ENCODE measurements at regions not wholly inside any gene's neighbourhood (a gene's known extent, or its start where the extent isn't known, plus 50 kb on each side); places are given as distances from the start of the nearest gene placed in this dataset.

GRCh38 chr1:101316799-101317198, 80.0 kb downstream of the S1PR1 start:
- FAIRE-seq (peak; percentile 55), DNase-seq (ENCODE audit: low spot score) (no peak)

DNA sequence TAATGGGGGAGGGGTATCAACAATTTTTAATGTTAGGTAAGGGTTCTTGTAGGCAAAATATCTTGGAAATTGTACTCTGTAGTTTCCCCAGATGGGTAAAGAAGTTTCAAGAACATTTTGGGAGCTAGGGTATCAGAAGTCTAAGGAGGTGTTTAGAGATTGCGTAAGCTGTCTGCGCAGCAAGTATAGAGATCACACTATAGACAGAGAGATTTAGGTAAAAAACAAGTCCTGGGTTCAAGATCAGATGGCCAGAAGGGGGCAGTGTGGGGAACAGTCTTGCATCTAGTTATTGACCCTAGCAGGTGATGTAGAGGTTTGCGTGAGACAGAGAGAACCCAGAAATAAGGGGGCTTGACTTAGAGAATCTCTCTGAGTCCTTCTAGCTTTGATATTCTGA, 80.8 kb downstream of the S1PR1 start:
- FAIRE-seq (no peak), DNase-seq (ENCODE audit: low spot score) (no peak)

GRCh38 chr1:101323535-101323934, 86.7 kb downstream of the S1PR1 start:
- no peak for FAIRE-seq
- DNase-seq (ENCODE audit: low spot score) = no peak

GRCh38 chr1:101325144-101325543, 88.3 kb downstream of the S1PR1 start:
- no peak for FAIRE-seq

GRCh38 chr1:101330427-101331130, 93.8 kb downstream of the S1PR1 start:
- DNase-seq (ENCODE audit: low spot score) (peak; percentile 40), FAIRE-seq (peak; percentile 85)

More at GRCh38 chr1:101325144-101325543, 88.3 kb downstream of the S1PR1 start:
- no peak for DNase-seq (ENCODE audit: low spot score)

- DNase-seq (ENCODE audit: low spot score) = no peak
- FAIRE-seq = no peak
Observed at GRCh38 chr1:101331794-101332193, 95.0 kb downstream of the S1PR1 start.

GRCh38 chr1:101332633-101333032, 95.8 kb downstream of the S1PR1 start:
- FAIRE-seq = no peak
- DNase-seq (ENCODE audit: low spot score) = no peak

GRCh38 chr1:101333186-101333585, 96.4 kb downstream of the S1PR1 start:
- DNase-seq (ENCODE audit: low spot score) (no peak), FAIRE-seq (peak; percentile 60)

DNA sequence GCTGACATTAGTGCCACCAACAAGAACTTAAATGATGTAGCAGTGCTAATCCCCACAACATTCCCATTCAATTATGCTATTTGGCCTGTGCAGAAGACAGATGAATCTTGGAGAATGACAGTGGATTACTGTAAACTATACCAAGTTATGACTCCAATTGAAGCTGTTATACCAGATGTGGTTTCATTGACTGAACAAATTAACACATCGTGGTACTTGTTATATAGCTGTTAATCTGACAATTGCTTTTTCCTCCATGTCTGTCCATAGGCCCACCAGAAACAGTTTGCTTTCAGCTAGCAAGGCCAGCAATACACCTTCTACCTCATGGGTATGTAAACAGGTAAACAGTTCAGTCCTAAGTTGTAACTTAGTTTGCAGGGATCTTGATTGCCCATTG, 101.1 kb downstream of the S1PR1 start:
- DNase-seq (ENCODE audit: low spot score) (no peak), FAIRE-seq (no peak)

DNA sequence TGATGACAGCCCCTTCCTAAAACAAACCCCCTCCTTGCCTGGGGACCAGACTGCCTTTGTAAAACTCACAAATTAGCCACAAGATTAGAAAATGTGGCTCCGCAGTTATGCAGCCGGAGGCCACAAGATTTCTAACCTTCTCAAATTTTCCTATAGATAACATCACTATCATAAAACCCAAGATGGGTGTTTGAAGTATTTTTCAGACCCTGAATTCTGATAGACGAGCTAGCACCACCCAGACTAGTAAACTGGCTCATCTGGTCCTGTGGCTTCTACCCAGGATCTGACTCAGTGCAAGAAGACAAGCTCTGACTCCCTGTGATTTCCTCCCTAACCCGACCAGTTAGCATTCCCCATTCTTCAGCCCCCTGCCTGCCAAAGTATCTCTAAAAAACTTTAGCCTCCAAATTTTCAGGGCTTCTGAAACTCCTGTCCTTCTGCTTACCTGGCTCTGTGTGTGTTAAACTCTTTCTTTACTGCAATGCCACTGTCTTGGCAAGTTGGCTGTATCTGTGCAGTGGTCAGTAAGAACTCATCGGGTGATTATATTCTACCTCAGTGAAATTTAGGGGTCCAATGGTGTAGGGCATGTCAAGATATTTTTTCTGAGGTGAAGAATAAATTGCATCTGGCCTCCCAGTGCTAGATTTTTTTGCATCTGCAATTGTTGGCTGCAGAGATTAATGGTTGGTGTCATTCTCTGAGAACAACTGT, 102.1 kb downstream of the S1PR1 start:
- no peak for DNase-seq (ENCODE audit: low spot score)
- no peak for FAIRE-seq

- FAIRE-seq (no peak), DNase-seq (ENCODE audit: low spot score) (no peak)
Observed at GRCh38 chr1:101344745-101345144, 107.9 kb downstream of the S1PR1 start.

- FAIRE-seq (no peak), DNase-seq (ENCODE audit: low spot score) (no peak)
Observed at GRCh38 chr1:101346419-101346818, 109.6 kb downstream of the S1PR1 start.

DNA sequence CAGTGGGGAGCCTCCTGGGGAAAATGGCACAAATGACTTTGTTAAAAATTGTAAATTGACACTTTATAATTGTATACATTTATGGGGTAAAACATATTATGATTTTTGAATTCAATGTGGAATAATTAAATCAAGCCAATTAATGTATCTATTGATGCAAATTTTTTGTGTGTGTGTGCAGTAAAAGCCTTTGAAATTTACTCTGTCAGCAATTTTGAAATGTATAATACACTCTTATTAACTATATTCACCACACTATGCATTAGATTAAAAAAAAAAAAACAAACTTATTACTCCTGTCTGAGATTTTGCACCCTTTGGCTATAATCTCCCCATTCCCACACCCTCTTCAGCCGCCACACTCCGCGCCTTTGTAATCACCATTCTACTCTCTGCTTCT, 119.2 kb downstream of the S1PR1 start:
- no peak for FAIRE-seq
- no peak for DNase-seq (ENCODE audit: low spot score)

DNA sequence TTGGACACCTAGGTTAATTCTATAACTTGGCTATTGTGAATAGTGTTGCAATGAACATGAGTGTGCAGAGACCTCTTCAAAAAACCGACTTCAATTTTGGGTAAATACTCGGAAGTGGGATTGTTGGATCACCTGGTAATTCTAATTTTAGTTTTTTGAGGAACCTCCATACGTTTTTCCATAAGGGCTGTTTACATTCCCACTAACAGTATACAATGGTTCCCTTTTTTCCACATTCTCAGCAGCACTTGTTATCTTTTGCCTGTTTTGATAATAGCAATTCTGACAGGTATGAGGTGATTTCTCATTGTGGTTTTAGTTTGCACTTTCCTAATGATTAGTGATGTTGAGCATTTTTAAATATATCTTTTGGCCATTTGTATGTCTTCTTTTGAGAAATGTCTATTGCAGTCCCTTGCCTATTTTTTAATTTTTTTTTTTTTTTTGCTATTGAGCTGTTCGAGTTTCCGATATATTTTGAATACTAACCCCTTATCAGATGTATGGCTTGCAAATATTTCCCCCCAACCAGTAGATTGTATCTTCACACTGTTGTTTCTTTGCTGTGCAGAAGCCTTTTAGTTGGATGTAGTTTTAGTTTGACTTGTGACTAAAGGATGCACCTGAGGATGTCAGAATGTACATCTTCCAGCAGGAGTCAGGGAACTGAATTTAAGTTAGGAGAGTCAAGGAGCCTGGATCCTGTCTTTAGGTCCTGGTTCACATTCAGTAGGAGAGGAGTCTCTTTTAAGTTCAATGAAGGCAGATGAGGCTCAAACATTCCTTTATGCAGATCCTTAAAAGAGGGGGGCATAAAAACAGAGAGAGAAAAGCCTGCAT, 120.0 kb downstream of the S1PR1 start:
- DNase-seq (ENCODE audit: low spot score) (no peak), FAIRE-seq (no peak)

DNA sequence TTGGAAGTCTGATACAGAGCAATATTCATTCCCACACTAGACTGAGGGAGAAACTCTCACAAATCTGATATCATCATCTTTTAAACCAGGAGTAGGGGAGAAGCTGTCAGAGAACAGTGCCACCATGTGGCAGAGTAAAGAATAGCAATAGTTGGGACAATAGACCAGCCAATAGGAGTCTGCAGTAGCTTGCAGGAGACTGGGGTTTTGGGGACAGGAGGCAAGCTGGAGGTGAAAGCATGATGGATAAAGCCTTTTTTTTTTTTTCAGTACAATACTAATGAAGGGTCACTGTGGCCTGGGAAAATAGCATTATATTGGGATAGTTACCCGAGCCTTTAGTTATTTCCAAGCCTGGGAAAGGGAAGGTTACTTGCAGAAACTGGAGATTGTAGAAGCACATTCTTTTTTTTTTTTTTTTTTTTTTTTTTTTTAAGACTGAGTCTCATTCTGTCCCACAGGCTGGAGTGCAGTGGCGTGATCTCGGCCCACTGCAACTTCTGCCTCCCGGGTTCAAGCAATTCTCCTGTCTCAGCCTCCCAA, 120.7 kb downstream of the S1PR1 start:
- DNase-seq (ENCODE audit: low spot score) = peak; percentile 75
- peak; percentile 67 for FAIRE-seq

DNA sequence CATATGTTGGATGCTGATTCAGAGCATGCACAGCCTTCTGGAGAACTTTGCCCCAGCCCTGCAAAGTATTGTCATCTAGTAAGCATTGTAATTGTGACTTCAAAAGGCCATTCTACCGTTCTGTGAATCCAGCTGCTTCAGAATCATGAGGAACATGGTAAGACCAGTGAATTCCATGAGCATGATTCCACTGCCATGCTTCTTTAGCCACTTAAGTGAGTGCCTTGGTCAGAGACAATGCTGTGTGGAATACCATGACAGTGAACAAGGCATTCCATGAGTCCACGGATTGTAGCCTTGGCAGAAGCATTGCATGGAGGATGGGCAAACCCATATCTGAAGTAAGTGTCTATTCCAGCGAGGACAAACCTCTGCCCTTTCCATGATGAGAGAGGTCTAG, 123.7 kb downstream of the S1PR1 start:
- DNase-seq (ENCODE audit: low spot score) (no peak), FAIRE-seq (no peak)

GRCh38 chr1:101363891-101364318, 127.1 kb downstream of the S1PR1 start:
- no peak for DNase-seq (ENCODE audit: low spot score)
- FAIRE-seq = no peak

GRCh38 chr1:101364370-101365120, 127.7 kb downstream of the S1PR1 start:
- DNase-seq (ENCODE audit: low spot score) (no peak), FAIRE-seq (no peak)

DNA sequence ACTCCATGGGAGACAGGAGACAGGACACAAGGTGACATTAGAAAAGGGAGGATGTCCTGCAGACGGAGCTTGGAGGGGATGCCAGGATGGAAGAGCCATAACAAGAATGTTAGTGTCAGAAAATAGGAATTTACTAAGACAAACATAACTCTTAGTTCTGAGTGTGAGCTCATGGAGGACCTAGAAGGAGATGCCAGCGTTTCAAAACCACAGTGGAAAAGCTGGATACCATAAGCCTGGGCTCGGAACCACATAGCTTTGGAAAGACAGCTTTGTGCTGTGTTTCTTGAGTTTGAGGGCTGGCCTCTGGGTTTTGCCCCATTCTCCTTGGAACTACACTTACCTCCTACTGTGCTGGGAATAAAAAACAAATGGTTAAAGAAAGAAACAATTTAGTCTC, 128.4 kb downstream of the S1PR1 start:
- DNase-seq (ENCODE audit: low spot score) (no peak), FAIRE-seq (no peak)

DNA sequence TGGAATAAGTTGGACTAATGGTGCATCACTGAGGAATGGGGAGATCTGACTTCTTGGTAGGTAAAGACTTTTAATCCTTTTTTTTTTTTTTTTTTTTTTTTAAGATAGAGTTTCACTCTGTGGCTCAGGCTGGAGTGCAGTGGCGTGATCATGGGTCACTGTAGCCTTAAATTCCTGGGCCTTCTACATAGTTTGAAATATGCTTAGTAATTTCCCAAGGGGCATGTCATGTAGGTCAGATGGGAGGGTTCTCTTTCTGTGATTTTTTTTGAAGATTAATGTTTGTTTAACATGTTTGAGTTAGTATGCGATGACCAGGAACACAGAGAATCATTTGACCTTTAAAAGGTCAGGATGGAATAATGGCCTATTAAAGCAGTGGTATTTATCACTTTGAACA, 129.1 kb downstream of the S1PR1 start:
- no peak for DNase-seq (ENCODE audit: low spot score)
- no peak for FAIRE-seq

All from RCC 7860 (cell line).